Activated CD8-positive, alpha-beta T cell treated with anti-CD3 and anti-CD28 coated beads for 36 hours (primary cell): ENCODE measurements at regions not wholly inside any gene's neighbourhood (a gene's known extent, or its start where the extent isn't known, plus 50 kb on each side); places are given as distances from the start of the nearest gene placed in this dataset.

ENCODE experiments used
- ATAC-seq: fragments of 200-7000 bp; cut with Tn5 transposase; one replicate; pipeline ENCODE4 v1.10.0; 2021; ENCODE audit warnings: mild to moderate bottlenecking, moderate library complexity
- CTCF ChIA-PET: fragments of 350-600 bp; sonication (Branson Sonifier 250); formaldehyde crosslinking; loops from one replicate; lab custom pipeline; 2021; ENCODE audit warnings: antibody characterized with exemption; lab: Charles Lee
- POLR2A ChIA-PET: fragments of 350-600 bp; sonication (Branson Sonifier 250); formaldehyde crosslinking; loops from one replicate; lab custom pipeline; 2021; ENCODE audit warnings: antibody characterized with exemption; lab: Charles Lee
- DNase-seq: peaks from one replicate; pipeline ENCODE4 v3.0.0-alpha.2; 2020
- H3K27ac Mint-ChIP-seq: one replicate; pipeline ENCODE4 v1.8.0; 2021; ENCODE audit warnings: mild to moderate bottlenecking, mixed read lengths
- H3K27me3 Mint-ChIP-seq: one replicate; pipeline ENCODE4 v1.8.0; 2021; ENCODE audit warnings: mixed read lengths
- H3K36me3 Mint-ChIP-seq: one replicate; pipeline ENCODE4 v1.8.0; 2021; ENCODE audit warnings: low read depth, mixed read lengths
- H3K4me1 Mint-ChIP-seq: one replicate; pipeline ENCODE4 v1.8.0; 2021; ENCODE audit warnings: low read depth, mixed read lengths
- H3K4me3 Mint-ChIP-seq: one replicate; pipeline ENCODE4 v1.8.0; 2021; ENCODE audit warnings: mild to moderate bottlenecking, moderate library complexity, mixed read lengths
- H3K9me3 Mint-ChIP-seq: one replicate; pipeline ENCODE4 v1.8.0; 2021; ENCODE audit warnings: mixed read lengths
- CTCF ChIP-seq: fragments of 200-600 bp; IDR thresholded peaks from one replicate; pipeline ENCODE4 v1.8.0; 2022; ENCODE audit warnings: antibody characterized with exemption, mild to moderate bottlenecking
- intact Hi-C: fragments of 100-400 bp; cut with micrococcal nuclease; formaldehyde crosslinking; loops from one replicate; pipeline ENCODE4 v1.10.0; 2022

DNA sequence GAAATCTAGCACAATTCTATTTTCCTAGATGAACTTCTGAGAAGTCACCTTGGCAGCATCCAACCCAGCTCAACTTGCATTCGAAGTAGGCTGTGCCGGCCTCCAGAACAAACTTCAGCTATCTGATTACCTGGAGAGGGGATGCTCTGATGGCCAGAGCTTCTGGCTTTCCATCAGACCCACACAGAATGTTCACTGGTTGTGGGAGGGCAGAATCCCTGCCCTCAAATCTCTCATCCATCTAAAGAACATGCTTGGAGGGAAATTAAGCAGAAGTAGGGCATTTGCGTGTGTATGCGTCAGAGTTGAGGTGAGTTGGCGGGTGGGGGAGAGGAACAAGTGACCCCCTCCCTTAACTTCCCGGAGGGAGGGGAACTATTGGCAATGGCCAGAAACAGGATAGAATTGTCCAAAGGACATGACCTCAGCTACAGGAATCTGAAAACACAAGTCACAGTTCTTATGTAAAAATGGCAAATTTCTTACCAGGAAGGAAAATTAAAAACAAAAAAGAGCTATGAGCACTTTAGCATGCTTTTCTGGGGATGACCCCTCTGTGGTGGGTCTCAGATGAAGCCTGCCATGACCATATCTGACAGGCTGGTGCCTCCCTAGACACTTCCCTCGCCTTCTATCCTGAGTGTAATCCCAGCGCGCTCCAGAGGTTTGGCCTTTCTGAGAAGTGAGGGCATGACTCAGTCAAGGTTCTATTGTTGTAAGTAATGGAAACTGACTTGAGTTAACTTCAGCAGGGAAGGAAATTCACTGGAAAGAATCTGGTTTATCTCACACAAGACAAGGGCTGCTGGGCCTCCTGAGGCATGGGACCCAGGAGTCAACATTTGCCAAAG lies 278.8 kb downstream of the RPS24 start:
- no peaks in the 10 kb centered on the region for H3K27me3 Mint-ChIP-seq
- no peak for TF ChIP-seq CTCF
- H3K9me3 Mint-ChIP-seq = no peaks in the 10 kb centered on the region
- no peak overlapping the region for H3K27ac Mint-ChIP-seq
- no peaks in the 10 kb centered on the region for H3K4me1 Mint-ChIP-seq
- ATAC-seq = no peak
- POLR2A ChIA-PET = no interaction called here
- no peak for DNase-seq
- H3K36me3 Mint-ChIP-seq = no peaks in the 10 kb centered on the region
- CTCF ChIA-PET = interaction anchor here (1.9 kb wide), 1 partner anchor 265 kb away, joined by 6 read pairs; no protein-coding TSS in a partner anchor
- intact Hi-C loops = no loop called here
- H3K4me3 Mint-ChIP-seq = no peak overlapping the region

GRCh38 chr10:78313048-78313381 lies 279.4 kb downstream of the RPS24 start:
- TF ChIP-seq CTCF = no peak
- intact Hi-C loops = no loop called here
- no peak for DNase-seq
- H3K4me3 Mint-ChIP-seq = no peak overlapping the region
- POLR2A ChIA-PET = no interaction called here
- H3K4me1 Mint-ChIP-seq = no peaks in the 10 kb centered on the region
- no peaks in the 10 kb centered on the region for H3K9me3 Mint-ChIP-seq
- no peaks in the 10 kb centered on the region for H3K36me3 Mint-ChIP-seq
- H3K27ac Mint-ChIP-seq = no peak overlapping the region
- no peaks in the 10 kb centered on the region for H3K27me3 Mint-ChIP-seq
- no peak for ATAC-seq
- CTCF ChIA-PET = interaction anchor here (1.9 kb wide), 1 partner anchor 265 kb away, joined by 6 read pairs; no protein-coding TSS in a partner anchor

DNA sequence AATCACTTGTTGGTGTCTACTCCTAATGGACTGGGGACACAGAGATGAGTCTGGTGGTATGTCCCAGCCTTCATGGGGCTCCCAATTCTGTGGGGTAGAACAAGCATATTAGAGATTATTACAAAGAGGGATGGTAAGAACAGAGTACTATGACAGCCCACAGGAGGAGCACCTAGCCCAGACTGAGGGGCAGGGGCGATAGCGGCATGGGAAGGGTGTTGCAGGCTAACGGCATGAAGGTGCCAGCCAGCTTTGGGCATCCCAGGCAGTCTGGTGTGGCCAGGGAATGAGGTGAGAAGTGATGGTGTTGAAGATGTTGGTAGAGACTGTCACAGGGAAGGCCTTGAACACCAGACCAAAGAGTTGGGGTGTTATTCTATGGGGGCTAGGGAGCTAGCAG lies 280.0 kb downstream of the RPS24 start:
- no peak for TF ChIP-seq CTCF
- no peaks in the 10 kb centered on the region for H3K36me3 Mint-ChIP-seq
- H3K4me1 Mint-ChIP-seq = no peaks in the 10 kb centered on the region
- no peak overlapping the region for H3K27ac Mint-ChIP-seq
- DNase-seq = no peak
- H3K27me3 Mint-ChIP-seq = no peaks in the 10 kb centered on the region
- H3K4me3 Mint-ChIP-seq = no peak overlapping the region
- ChIA-PET CTCF (interaction anchor here (1.9 kb wide), 1 partner anchor 266 kb away, joined by 6 read pairs; no protein-coding TSS in a partner anchor), POLR2A (no interaction called here)
- intact Hi-C loops = no loop called here
- H3K9me3 Mint-ChIP-seq = no peaks in the 10 kb centered on the region
- no peak for ATAC-seq

DNA sequence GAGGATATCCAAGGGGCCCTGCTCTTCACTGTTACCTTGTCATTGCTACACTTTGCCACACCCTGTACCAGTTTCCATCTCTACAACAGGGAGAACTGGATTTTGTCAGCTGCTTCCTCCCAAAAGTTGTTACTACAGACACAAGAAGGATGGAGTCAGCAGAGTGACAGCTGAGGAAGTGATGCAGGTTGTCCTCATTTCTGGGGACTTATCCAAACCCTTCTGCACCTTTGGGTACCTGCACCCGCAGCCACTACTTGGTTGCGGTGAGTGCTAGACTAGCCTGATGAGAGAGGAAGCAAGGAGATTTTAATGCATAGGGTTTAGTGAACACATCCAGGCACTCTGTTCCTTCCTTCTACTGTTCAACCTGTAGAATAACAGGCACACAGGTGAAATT lies 281.0 kb downstream of the RPS24 start:
- no peaks in the 10 kb centered on the region for H3K9me3 Mint-ChIP-seq
- ChIA-PET CTCF (interaction anchor here (1.9 kb wide), 1 partner anchor 267 kb away, joined by 6 read pairs; no protein-coding TSS in a partner anchor), POLR2A (no interaction called here)
- no peak for DNase-seq
- H3K27ac Mint-ChIP-seq = no peak overlapping the region
- H3K27me3 Mint-ChIP-seq = no peaks in the 10 kb centered on the region
- TF ChIP-seq CTCF = no peak
- ATAC-seq = no peak
- intact Hi-C loops = no loop called here
- no peaks in the 10 kb centered on the region for H3K36me3 Mint-ChIP-seq
- H3K4me1 Mint-ChIP-seq = no peaks in the 10 kb centered on the region
- H3K4me3 Mint-ChIP-seq = no peak overlapping the region

- ATAC-seq (no peak), DNase-seq (no peak)
- Mint-ChIP-seq H3K27ac (no peak overlapping the region), H3K9me3 (no peaks in the 10 kb centered on the region), H3K36me3 (no peaks in the 10 kb centered on the region), H3K27me3 (no peaks in the 10 kb centered on the region), H3K4me1 (peaks cover 6% of the 10 kb centered on the region), H3K4me3 (no peak overlapping the region)
- ChIA-PET POLR2A (no interaction called here), CTCF (no interaction called here)
- TF ChIP-seq CTCF = no peak
- intact Hi-C loops = no loop called here
These were observed 282.8 kb downstream of the RPS24 start for GRCh38 chr10:78316451-78316931.
